H9 (cell line): ENCODE measurements at regions not wholly inside any gene's neighbourhood (a gene's known extent, or its start where the extent isn't known, plus 50 kb on each side); places are given as distances from the start of the nearest gene placed in this dataset.

Experiments used
- DNase-seq: peaks from one replicate; pipeline ENCODE4 v3.0.0-alpha.2; 2017
- H2AFZ ChIP-seq: one replicate; pipeline ENCODE4 v1.6.1; 2013; ENCODE audit warnings: mild to moderate bottlenecking, low read length, control low read depth, moderate library complexity
- H2AK5ac ChIP-seq: 2 replicates; pipeline ENCODE4 v1.6.1; 2013; ENCODE audit warnings: low read length, control low read depth, mixed read lengths; ENCODE audit not compliant: insufficient read length
- H2BK120ac ChIP-seq: one replicate; pipeline ENCODE4 v1.6.1; 2013; ENCODE audit warnings: low read depth, mild to moderate bottlenecking, low read length, control low read depth, inconsistent platforms; ENCODE audit not compliant: poor library complexity, severe bottlenecking
- H2BK12ac ChIP-seq: 2 replicates; pipeline ENCODE4 v1.6.1; 2013; ENCODE audit warnings: low read length, control low read depth, mixed read lengths, low read depth; ENCODE audit not compliant: insufficient read length
- H2BK15ac ChIP-seq: 2 replicates; pipeline ENCODE4 v1.6.1; 2013; ENCODE audit warnings: low read depth, low read length, control low read depth
- H2BK20ac ChIP-seq: one replicate; pipeline ENCODE4 v1.6.1; 2013; ENCODE audit warnings: low read depth, mild to moderate bottlenecking, low read length, control low read depth, inconsistent platforms; ENCODE audit not compliant: poor library complexity, severe bottlenecking
- H2BK5ac ChIP-seq: 2 replicates; pipeline ENCODE4 v1.6.1; 2013; ENCODE audit warnings: low read length, control low read depth, mixed read lengths; ENCODE audit not compliant: insufficient read length
- H3K14ac ChIP-seq: 2 replicates; pipeline ENCODE4 v1.6.1; 2013; ENCODE audit warnings: low read length, control low read depth; ENCODE audit not compliant: insufficient read depth
- H3K18ac ChIP-seq: 2 replicates; pipeline ENCODE4 v1.6.1; 2013; ENCODE audit warnings: low read depth, mild to moderate bottlenecking, mixed read lengths, low read length, control low read depth; ENCODE audit not compliant: insufficient read length
- H3K23ac ChIP-seq: 2 replicates; pipeline ENCODE4 v1.6.1; 2013; ENCODE audit warnings: low read length, control low read depth, mixed read lengths, low read depth; ENCODE audit not compliant: insufficient read length
- H3K23me2 ChIP-seq: 2 replicates; pipeline ENCODE4 v1.6.1; 2013; ENCODE audit warnings: low read depth, mild to moderate bottlenecking, mixed read lengths, low read length, control low read depth; ENCODE audit not compliant: insufficient read length, poor library complexity, severe bottlenecking
- H3K27ac ChIP-seq: 2 replicates; pipeline ENCODE4 v1.5.1; 2013; ENCODE audit warnings: low read length, control low read depth, mixed read lengths, low read depth; ENCODE audit not compliant: insufficient read length
- H3K27me3 ChIP-seq: 2 replicates; pipeline ENCODE4 v1.6.1; 2013; ENCODE audit warnings: low read length, control low read depth, inconsistent platforms; ENCODE audit not compliant: insufficient read depth
- H3K4ac ChIP-seq: 2 replicates; pipeline ENCODE4 v1.6.1; 2013; ENCODE audit warnings: low read depth, mild to moderate bottlenecking, control low read depth, inconsistent platforms, low read length, moderate library complexity
- H3K4me1 ChIP-seq: 2 replicates; pipeline ENCODE4 v1.6.1; 2013; ENCODE audit warnings: low read length, control low read depth, inconsistent platforms; ENCODE audit not compliant: insufficient read depth
- H3K4me2 ChIP-seq: 2 replicates; pipeline ENCODE4 v1.6.1; 2013; ENCODE audit warnings: low read length, control low read depth, mixed read lengths; ENCODE audit not compliant: insufficient read length, insufficient read depth
- H3K56ac ChIP-seq: 2 replicates; pipeline ENCODE4 v1.6.1; 2013; ENCODE audit warnings: low read depth, mild to moderate bottlenecking, mixed read lengths, low read length, control low read depth; ENCODE audit not compliant: insufficient read length
- H3K79me1 ChIP-seq: 2 replicates; pipeline ENCODE4 v1.6.1; 2013; ENCODE audit warnings: low read depth, mild to moderate bottlenecking, moderate library complexity, low read length, control low read depth, inconsistent platforms; ENCODE audit not compliant: insufficient read depth, poor library complexity, severe bottlenecking
- H3K79me2 ChIP-seq: 2 replicates; pipeline ENCODE4 v1.6.1; 2013; ENCODE audit warnings: low read length, control low read depth, inconsistent platforms; ENCODE audit not compliant: insufficient read depth
- H3K9ac ChIP-seq: 2 replicates; pipeline ENCODE4 v1.6.1; 2013; ENCODE audit warnings: low read length, control low read depth, mixed read lengths; ENCODE audit not compliant: insufficient read length; ENCODE audit errors: extremely low read depth
- H3K9me3 ChIP-seq: one replicate; pipeline ENCODE4 v1.6.1; 2013; ENCODE audit warnings: low read depth, low read length, inconsistent platforms; ENCODE audit not compliant: control insufficient read depth
- H3T11ph ChIP-seq: one replicate; pipeline ENCODE4 v1.6.1; 2013; ENCODE audit warnings: mild to moderate bottlenecking, low read length, control low read depth, inconsistent platforms
- H4K20me1 ChIP-seq: one replicate; pipeline ENCODE4 v1.6.1; 2013; ENCODE audit not compliant: control insufficient read depth, insufficient read length, insufficient read depth
- H4K5ac ChIP-seq: 2 replicates; pipeline ENCODE4 v1.6.1; 2013; ENCODE audit warnings: low read depth, mild to moderate bottlenecking, mixed read lengths, low read length, control low read depth; ENCODE audit not compliant: insufficient read length
- H4K8ac ChIP-seq: replicated peaks from 2 replicates; pipeline ENCODE4 v1.6.1; 2013; ENCODE audit warnings: low read length, control low read depth, mixed read lengths, low read depth; ENCODE audit not compliant: insufficient read length
- H4K91ac ChIP-seq: 2 replicates; pipeline ENCODE4 v1.6.1; 2013; ENCODE audit warnings: low read depth, mild to moderate bottlenecking, moderate library complexity, mixed read lengths, low read length, control low read depth; ENCODE audit not compliant: insufficient read length
- H3K27ac Mint-ChIP-seq, 3 experiments: 2 replicates in 2 of 3; 3 replicates in 1 of 3; pipeline ENCODE4 v1.8.0; 2020 to 2021; ENCODE audit warnings: mixed read lengths in 3 of 3, mild to moderate bottlenecking in 1 of 3, moderate library complexity in 1 of 3
- H3K27me3 Mint-ChIP-seq: 2 replicates; pipeline ENCODE4 v1.8.0; 2021; ENCODE audit warnings: low read depth, mild to moderate bottlenecking, moderate library complexity, mixed read lengths
- H3K36me3 Mint-ChIP-seq, 3 experiments: 2 replicates in 2 of 3; 3 replicates in 1 of 3; pipeline ENCODE4 v1.8.0; 2020 to 2021; ENCODE audit warnings: low read depth in 3 of 3, mixed read lengths in 3 of 3; ENCODE audit not compliant: insufficient read depth in 1 of 3
- H3K4me1 Mint-ChIP-seq, 2 experiments: 2 replicates each; pipeline ENCODE4 v1.8.0; 2020; ENCODE audit warnings: mixed read lengths in 2 of 2
- H3K4me3 Mint-ChIP-seq, 2 experiments: 2 replicates in 1 of 2; 3 replicates in 1 of 2; pipeline ENCODE4 v1.8.0; 2020 to 2021; ENCODE audit warnings: mild to moderate bottlenecking in 2 of 2, mixed read lengths in 2 of 2, moderate library complexity in 1 of 2
- H3K9me3 Mint-ChIP-seq, 2 experiments: 2 replicates in 1 of 2; 3 replicates in 1 of 2; pipeline ENCODE4 v1.8.0; 2020; ENCODE audit warnings: mild to moderate bottlenecking in 2 of 2, mixed read lengths in 2 of 2, moderate library complexity in 1 of 2
- WGBS: extraction: QIAGEN DNeasy Blood & Tissue Kit; methylation state at CpG from one replicate; pipeline ENCODE4 v1.1.7; 2013; ENCODE audit warnings: missing lambda C conversion rate, low lambda C conversion rate, mixed read lengths; ENCODE audit not compliant: insufficient read length; ENCODE audit errors: extremely low coverage; 5-methylcytosine and 5-hydroxymethylcytosine counted together
- TF ChIP-seq, protein P1 (sequence below): fragments of 200-600 bp; sonication (generic); conservative IDR thresholded peaks from 3 replicates; pipeline ENCODE4 v1.8.0; 2021; ENCODE audit warnings: antibody characterized with exemption, mild to moderate bottlenecking

DNA sequence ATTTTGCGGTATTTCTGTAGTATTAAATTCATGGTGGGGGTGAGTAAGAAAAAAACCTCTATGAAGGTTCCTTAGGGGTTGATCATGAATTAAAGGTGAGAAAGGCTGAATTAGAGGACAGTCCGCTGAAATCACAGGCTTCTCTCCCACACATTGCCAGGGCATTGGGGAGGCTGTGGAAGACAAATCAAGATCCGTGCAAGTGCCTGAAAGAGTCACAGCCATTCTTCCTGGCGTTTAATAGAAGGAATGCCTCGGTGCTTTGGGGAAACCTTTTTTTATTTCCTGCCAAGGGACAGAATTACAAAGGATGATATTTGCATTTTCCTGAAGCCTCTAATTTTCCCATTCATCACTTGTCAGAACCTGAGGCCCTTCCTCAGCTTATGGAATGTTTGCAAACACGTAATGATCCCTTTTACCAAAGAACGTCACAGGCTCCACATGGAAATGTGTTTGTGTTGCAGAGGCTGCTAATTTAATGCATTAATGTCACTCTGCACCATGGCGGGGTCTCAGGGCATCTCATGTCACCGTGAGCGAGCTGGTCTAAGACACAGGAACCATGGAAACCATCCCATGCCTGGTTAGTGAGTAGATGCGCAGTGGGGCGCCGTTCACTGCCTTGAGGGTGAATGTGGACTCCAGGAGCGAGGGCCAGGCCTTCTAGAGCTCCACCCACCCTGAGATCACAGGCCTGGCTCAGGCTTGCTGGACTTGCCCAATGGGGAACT, 185.9 kb upstream of the SULF2 start:
- no peak overlapping the region for H2BK12ac ChIP-seq
- H3K23ac ChIP-seq = no peak overlapping the region
- H3K4me1 ChIP-seq = peaks cover 11% of the 10 kb centered on the region; the same call in 1 of the 2 replicates
- H4K5ac ChIP-seq = no peak overlapping the region
- no peak for DNase-seq
- Mint-ChIP-seq H3K27me3 (peaks cover 3% of the 10 kb centered on the region), H3K4me1 (peaks cover 48 to 60% of the 10 kb centered on the region in 2 experiments), H3K9me3 (no peaks in the 10 kb centered on the region; a peak in 1 of 5 replicates), H3K4me3 (no peak overlapping the region), H3K36me3 (no peaks in the 10 kb centered on the region), H3K27ac (no peak overlapping the region)
- H4K91ac ChIP-seq = no peak overlapping the region
- no peaks in the 10 kb centered on the region for H3K79me2 ChIP-seq
- no peak overlapping the region for H2AFZ ChIP-seq
- H3K18ac ChIP-seq = no peak overlapping the region
- no peak overlapping the region for H3K27ac ChIP-seq
- no peak overlapping the region for H3T11ph ChIP-seq
- H4K8ac ChIP-seq = no peak overlapping the region
- H3K4ac ChIP-seq = no peak overlapping the region
- H3K23me2 ChIP-seq = no peaks in the 10 kb centered on the region
- no peak overlapping the region for H3K56ac ChIP-seq
- no peak overlapping the region for H2BK15ac ChIP-seq
- no peaks in the 10 kb centered on the region for H3K9me3 ChIP-seq
- H2BK120ac ChIP-seq = no peak overlapping the region
- H2AK5ac ChIP-seq = no peak overlapping the region
- TF ChIP-seq, protein P1, sequence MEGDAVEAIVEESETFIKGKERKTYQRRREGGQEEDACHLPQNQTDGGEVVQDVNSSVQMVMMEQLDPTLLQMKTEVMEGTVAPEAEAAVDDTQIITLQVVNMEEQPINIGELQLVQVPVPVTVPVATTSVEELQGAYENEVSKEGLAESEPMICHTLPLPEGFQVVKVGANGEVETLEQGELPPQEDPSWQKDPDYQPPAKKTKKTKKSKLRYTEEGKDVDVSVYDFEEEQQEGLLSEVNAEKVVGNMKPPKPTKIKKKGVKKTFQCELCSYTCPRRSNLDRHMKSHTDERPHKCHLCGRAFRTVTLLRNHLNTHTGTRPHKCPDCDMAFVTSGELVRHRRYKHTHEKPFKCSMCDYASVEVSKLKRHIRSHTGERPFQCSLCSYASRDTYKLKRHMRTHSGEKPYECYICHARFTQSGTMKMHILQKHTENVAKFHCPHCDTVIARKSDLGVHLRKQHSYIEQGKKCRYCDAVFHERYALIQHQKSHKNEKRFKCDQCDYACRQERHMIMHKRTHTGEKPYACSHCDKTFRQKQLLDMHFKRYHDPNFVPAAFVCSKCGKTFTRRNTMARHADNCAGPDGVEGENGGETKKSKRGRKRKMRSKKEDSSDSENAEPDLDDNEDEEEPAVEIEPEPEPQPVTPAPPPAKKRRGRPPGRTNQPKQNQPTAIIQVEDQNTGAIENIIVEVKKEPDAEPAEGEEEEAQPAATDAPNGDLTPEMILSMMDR = no peak
- WGBS = no CpG with 5 or more reads among the region's 14 CpGs
- no peak overlapping the region for H2BK20ac ChIP-seq
- no peak overlapping the region for H3K14ac ChIP-seq
- H3K9ac ChIP-seq = no peak overlapping the region
- no peaks in the 10 kb centered on the region for H3K79me1 ChIP-seq
- no peaks in the 10 kb centered on the region for H4K20me1 ChIP-seq
- H3K27me3 ChIP-seq = no peaks in the 10 kb centered on the region
- no peak overlapping the region for H3K4me2 ChIP-seq
- H2BK5ac ChIP-seq = no peak overlapping the region
